GM06990 (cell line): ENCODE measurements at regions not wholly inside any gene's neighbourhood (a gene's known extent, or its start where the extent isn't known, plus 50 kb on each side); places are given as distances from the start of the nearest gene placed in this dataset.

ENCODE experiments used
- DNase-seq: peaks from one replicate; pipeline ENCODE4 v3.0.0-alpha.2; 2011; ENCODE audit not compliant: insufficient read length; ENCODE audit errors: extremely low read depth
- H3K27me3 ChIP-seq: replicated peaks from 2 replicates; pipeline ENCODE4 v1.6.0; 2011; ENCODE audit warnings: low read length; ENCODE audit not compliant: control insufficient read depth, insufficient read depth
- H3K36me3 ChIP-seq: 2 replicates; pipeline ENCODE4 v1.5.1; 2011; ENCODE audit warnings: low read length; ENCODE audit not compliant: control insufficient read depth, insufficient read depth
- H3K4me3 ChIP-seq: replicated peaks from 2 replicates; pipeline ENCODE4 v1.5.1; 2011; ENCODE audit warnings: low read depth, mild to moderate bottlenecking, control low read depth, low read length
- TF ChIP-seq, protein P1 (sequence below): IDR thresholded peaks from 2 replicates; pipeline ENCODE4 v1.5.1; 2011; ENCODE audit warnings: low read length, control low read depth, mild to moderate bottlenecking, inconsistent platforms; ENCODE audit not compliant: insufficient read depth, poor library complexity, severe bottlenecking

DNA sequence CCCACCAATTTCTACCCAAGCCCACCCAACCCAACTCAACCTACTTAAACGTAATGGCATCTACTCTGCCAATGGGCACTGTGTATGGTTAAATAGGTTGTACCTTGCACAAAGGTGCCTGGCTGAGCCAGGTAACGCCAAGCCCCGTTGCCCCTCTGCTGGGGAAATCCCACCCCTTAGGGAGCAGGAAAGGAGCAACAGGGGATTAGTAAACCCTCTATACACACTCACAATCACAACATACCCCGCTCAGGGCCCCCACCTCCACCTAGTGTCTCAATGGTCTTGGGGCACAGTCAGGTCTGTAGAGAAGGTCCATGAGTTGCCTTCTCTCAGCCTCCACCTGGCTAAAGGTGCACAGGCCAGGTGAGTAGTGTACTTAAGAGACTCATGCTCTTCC, 74.3 kb upstream of the PCBD1 start:
- no peak overlapping the region for H3K4me3 ChIP-seq
- H3K36me3 ChIP-seq, result no peaks in the 10 kb centered on the region
- no peak for DNase-seq
- TF ChIP-seq, protein P1, sequence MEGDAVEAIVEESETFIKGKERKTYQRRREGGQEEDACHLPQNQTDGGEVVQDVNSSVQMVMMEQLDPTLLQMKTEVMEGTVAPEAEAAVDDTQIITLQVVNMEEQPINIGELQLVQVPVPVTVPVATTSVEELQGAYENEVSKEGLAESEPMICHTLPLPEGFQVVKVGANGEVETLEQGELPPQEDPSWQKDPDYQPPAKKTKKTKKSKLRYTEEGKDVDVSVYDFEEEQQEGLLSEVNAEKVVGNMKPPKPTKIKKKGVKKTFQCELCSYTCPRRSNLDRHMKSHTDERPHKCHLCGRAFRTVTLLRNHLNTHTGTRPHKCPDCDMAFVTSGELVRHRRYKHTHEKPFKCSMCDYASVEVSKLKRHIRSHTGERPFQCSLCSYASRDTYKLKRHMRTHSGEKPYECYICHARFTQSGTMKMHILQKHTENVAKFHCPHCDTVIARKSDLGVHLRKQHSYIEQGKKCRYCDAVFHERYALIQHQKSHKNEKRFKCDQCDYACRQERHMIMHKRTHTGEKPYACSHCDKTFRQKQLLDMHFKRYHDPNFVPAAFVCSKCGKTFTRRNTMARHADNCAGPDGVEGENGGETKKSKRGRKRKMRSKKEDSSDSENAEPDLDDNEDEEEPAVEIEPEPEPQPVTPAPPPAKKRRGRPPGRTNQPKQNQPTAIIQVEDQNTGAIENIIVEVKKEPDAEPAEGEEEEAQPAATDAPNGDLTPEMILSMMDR, result no peak
- H3K27me3 ChIP-seq, result peaks cover 4% of the 10 kb centered on the region

DNA sequence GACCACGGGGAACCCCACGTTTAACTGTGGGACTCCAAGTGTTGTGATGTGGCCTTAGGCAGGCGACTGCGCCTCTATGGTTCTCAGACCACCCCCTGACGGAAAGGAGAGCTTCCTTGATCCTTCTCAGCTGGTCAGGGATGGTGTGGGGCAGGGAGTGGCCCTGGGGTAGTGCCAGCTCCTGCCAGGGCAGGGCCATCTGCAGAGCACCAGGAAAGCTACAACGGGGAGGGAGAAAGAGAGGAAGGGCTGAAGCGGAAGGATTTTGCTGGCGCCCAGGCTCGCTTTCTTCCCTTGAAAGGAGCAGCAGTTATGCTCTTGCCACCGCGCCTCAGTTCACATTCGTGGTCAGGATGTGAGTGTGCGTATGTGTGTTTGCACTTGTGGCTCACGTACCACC, 74.9 kb upstream of the PCBD1 start:
- H3K4me3 ChIP-seq, result no peak overlapping the region
- H3K36me3 ChIP-seq, result no peaks in the 10 kb centered on the region
- peaks cover 4% of the 10 kb centered on the region for H3K27me3 ChIP-seq
- DNase-seq, result no peak
- TF ChIP-seq, protein P1, result no peak

DNA sequence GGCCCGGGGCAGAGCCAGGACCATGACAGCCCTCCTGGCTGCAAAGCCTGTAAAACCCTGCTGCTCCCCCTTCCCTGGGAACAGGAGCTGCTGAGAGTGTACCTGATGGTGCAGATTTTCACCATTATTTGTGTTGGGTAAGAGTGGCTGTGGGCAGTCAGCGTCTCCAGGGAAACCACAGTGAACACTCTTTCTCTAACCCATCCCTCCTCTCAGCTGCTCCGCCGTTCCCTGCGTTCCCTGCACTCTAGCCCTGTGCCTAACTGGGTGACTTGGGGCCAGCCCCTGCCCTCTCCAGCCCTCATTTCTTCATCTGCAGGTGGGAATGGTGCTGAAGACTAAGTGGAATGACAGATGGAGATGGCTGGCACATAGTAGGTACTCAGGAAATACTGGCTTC, 75.9 kb upstream of the PCBD1 start:
- TF ChIP-seq, protein P1, result no peak
- H3K4me3 ChIP-seq, result no peak overlapping the region
- H3K36me3 ChIP-seq, result no peaks in the 10 kb centered on the region
- peaks cover 4% of the 10 kb centered on the region for H3K27me3 ChIP-seq
- no peak for DNase-seq

DNA sequence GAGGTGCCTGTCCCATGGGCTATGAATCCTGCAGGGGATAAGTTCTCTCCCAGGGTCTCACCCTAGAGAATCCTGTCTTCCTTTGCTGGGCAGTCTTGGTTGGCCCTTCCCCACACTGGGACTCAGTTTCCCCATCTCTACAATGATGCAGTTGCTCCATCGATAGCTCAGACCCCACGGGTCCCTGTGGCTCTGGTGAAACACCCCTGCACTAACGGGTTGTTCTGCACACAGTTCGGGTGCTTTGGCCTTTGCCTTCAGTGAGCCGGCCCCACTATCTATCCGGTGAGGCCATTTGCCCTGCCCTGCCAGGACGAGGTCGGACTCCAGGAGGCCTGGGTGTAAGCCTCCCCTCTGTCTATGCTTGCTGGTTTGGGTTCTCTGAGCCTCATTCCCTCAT, 76.5 kb upstream of the PCBD1 start:
- no peak for DNase-seq
- TF ChIP-seq, protein P1, result no peak

DNA sequence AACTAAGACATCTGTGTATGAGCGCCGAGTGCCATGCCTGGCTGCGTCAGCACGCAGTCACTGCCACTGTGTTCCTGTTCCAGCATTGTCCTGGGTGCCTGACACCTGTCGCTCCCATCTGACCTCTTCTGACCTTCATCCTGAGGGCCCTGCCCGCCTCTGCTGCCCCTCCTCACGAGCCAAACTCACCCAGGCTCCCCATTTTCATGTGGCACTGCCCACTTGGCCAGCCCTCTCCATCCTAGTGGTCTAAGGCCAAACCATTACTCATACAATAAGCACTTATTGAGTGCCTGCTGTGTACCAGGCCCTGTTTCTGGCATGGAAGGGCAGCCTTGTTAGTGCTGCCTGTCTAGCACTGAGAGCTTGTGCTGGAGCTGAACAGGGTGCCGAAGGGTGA, 77.2 kb upstream of the PCBD1 start:
- TF ChIP-seq, protein P1, result no peak
- DNase-seq, result no peak
- H3K4me3 ChIP-seq, result no peak overlapping the region
- peaks cover 4% of the 10 kb centered on the region for H3K27me3 ChIP-seq
- no peaks in the 10 kb centered on the region for H3K36me3 ChIP-seq

More for the DNA sequence above, 76.5 kb upstream of the PCBD1 start:
- H3K27me3 ChIP-seq, result peaks cover 4% of the 10 kb centered on the region
- H3K36me3 ChIP-seq, result no peaks in the 10 kb centered on the region
- no peak overlapping the region for H3K4me3 ChIP-seq
